NCI-H748 (cell line): ENCODE measurements at regions not wholly inside any gene's neighbourhood (a gene's known extent, or its start where the extent isn't known, plus 50 kb on each side); places are given as distances from the start of the nearest gene placed in this dataset.

ENCODE experiments used
- DNase-seq: peaks from one replicate; lab custom pipeline; 2025; ENCODE audit not compliant: unreplicated experiment; lab: John Stamatoyannopoulos, UW

DNA sequence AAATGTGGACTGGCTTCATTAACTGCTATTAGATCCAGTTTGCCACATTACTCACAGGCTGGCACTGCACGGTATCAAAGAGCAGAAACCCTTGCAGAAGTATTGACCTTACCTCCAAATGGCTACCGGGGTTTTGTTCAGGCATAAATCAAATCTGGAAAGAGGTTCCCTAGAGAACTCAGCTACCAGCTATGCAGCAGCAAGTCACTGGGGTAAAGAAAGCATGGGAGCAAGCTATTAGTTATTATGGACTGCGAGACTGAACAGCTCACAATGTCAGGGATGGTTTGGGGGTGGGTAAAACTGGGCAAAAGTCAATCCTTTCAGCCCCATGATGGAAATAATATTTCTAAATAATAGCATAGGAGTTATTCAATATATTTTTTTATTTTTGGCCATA lies 128.1 kb downstream of the FANCF start:
- no peak for DNase-seq

- DNase-seq, result peak; percentile 47
Measured at GRCh38 chr11:22491555-22492225, 133.9 kb downstream of the FANCF start.

DNA sequence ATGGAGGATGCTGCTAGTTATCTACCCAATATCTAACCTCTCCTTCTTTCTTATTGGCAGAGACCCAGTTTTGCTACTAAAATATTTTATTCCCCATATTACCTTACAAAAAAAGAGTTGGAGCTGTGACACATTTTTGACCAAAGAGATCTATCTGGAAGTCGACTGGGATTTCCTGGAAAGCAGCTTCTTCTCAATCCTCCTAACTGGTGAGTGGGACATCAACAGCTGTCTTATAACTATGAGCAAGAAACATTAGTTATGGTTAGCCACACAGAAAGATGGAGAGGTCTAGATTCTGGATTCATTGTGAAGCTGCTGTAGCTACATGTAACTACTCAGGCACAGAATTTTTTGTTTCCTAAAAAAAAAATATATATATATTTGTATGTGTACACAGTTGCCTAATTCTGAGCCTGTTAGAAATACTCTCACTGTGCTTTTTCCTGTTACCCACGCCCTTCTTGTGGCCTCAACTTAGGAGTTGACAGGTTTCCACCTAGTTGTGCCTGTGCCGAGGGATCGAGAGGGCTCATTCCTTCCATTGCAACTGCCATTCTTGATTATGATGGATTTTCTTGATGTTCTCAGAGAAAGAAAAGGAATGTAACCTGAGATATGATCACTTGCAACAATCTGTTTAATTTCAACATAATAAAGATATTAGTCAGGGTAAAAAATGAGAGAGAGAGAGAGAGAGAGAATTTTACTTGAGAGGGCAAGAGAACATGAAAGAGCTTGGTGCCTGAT lies 142.0 kb downstream of the SLC17A6 start:
- DNase-seq, result no peak

DNA sequence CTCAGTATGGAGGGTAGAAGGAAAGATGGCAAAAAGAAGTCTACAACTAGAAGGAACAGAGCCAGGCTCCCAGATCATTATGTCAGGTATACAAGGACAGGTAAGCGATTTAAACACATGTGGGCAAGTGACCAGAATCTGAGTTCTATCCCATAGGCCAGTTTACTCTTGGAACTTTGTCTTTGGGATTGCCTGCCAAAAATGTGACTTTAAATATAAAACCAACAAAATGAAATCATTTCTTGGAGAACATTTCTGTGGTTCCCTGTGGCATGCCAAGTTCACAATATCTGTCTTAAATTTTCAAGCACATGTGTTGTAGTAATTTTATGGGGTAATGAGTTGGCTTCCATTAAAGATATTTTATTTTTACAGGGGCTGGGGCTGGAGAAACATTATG lies 141.0 kb downstream of the SLC17A6 start:
- no peak for DNase-seq

GRCh38 chr11:22478169-22478568 lies 140.0 kb downstream of the SLC17A6 start:
- DNase-seq, result no peak

- no peak for DNase-seq
Measured at GRCh38 chr11:22477312-22477711, 139.1 kb downstream of the SLC17A6 start.

DNA sequence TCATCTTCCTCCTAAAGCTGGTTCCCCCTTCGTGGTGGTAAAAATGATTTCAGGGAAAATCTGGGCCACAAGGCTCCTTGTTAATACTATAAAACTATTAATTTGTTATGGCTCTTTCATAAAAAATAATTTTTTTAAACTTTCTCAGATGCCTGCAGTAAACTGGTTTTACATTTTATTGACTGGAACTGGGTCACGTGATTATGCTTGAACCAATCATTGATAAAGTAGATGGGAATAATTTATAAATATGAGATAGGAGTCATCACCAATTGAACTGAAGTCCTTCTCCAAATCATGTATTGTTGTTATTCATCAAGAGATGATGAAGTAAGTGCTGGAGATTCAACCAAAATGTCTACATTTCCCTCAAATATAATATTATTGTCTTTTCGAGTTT lies 138.4 kb downstream of the SLC17A6 start:
- no peak for DNase-seq

DNA sequence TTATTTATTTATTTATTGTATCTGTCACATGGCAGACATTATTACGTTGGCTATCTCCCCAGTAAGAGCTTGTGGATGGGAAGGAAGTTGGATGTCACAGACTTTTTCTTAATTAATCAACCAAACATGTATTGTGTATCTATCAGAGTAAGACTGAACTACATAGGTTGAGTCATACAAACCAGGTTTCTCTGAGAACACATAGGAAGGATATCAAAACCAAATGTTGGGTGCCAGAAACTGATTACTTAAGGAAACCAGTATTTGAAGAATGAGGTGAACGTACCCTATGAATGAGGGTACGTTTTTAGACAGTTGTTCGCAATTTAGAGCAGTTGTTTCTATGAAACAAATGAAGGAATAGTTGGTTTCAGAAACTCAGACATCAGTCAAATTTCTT lies 136.4 kb downstream of the SLC17A6 start:
- no peak for DNase-seq

GRCh38 chr11:22473586-22473985 lies 135.4 kb downstream of the SLC17A6 start:
- DNase-seq, result no peak

DNA sequence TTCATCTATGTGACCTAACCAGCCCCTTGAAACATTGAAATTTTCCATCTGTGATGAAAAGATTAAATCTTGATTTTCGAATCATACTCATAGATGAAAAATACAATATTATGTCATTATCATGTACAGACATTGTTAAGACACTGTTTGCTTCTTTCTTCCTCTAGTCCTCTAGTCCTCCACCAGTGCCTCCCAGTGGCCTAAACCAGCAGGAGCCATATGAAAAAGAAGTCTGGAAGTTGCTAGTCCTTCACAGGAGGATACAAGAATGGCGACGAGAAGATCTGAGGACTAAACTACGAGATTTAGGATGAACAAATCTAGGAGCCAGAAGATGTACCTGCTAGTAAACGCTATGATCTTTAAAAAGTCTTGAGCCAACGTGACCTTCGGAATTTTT lies 134.1 kb downstream of the SLC17A6 start:
- DNase-seq, result no peak

GRCh38 chr11:22471385-22471784 lies 133.2 kb downstream of the SLC17A6 start:
- DNase-seq, result no peak

DNA sequence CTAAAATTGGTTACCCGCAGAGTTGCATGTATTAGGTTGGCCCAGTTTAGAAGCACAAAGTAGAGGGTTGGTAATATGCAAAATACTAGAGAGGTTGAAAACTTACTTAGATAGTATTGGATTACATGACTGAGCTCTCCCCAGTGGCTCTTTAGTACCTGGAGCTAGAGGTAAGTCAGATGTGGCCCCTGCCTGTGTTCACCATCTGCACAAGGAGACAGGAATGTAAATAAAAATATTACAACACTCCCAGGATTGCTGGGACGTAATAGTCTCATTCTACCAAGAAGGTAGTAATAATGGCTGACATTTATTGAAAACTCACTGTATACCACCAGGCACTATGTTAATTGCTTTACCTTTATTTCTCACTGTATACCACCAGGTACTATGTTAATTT lies 129.6 kb downstream of the SLC17A6 start:
- DNase-seq, result no peak

GRCh38 chr11:22467248-22467647 lies 129.1 kb downstream of the SLC17A6 start:
- no peak for DNase-seq

DNA sequence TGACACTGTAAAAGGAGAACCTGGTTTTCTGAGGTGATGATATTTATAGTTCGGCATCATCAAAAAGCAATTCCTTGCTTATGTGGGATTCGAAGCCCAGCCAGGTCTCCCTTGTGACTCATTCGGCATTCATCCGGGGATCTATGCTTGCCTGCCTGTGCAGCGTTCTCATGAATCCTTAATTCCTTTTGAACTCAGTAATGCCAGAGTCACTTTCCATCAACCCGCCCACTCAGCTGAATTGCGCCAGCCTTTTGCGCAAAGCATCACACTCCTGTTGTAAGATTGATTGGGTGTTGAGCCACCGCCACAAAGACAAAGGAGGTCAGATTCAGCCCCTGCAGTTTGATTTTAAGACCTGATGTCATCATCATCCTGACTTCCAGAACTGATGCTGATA lies 128.6 kb downstream of the SLC17A6 start:
- no peak for DNase-seq

DNA sequence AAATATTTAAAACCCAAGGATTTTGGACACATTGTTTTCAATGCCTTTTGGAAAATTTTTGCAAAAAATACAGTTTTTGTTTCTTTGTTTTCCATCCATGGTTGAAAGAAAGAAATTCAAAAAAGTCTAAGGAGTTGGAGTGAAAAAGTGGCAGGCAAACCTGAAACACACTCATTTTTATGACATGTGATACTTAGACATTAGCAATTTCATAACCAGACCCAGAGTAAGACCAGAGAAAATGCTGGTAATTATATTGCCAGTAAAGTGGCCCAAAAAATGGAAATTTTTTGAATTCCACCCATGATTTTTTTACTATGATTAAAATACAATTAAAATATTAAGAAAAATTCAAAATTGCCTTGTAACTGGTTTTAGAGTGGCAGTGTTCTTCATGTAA lies 128.2 kb downstream of the SLC17A6 start:
- no peak for DNase-seq

DNA sequence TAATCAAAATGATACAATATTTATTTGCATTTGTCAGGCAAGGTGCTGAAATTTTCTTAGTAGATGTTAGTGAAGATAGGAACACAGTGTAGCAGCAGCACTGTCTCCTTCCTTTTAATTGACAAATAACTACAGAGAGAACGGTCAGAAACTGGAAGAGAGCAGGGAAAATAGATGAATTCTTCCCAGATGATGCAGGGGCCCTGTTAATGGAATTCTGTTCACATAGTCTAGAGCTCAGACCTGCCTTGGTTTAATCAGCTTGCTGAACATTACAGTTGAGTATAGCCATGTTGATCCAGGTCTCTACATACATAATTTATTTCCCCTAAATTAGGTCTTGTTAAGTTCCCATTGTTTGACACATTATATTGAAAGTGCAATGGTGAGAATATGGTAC lies 127.4 kb downstream of the SLC17A6 start:
- DNase-seq, result no peak

DNA sequence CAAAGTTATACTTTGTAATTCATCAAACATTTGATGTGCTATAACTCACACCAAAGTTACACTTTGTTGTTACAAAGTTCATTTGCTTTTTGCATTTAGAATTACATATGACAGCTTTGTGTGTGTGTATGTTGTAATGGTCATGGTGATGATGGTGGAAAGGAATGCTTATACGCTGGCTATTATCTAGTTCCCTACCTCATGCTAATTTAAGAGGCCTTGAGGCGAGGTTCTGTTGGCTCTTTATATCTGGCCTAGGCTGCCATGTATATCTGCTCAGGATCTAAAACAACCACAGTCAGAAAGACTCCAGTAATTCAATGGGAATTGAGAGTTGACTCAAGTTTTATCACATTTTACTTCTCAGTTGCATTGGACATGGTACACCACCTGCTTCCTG lies 123.4 kb downstream of the SLC17A6 start:
- DNase-seq, result no peak

DNA sequence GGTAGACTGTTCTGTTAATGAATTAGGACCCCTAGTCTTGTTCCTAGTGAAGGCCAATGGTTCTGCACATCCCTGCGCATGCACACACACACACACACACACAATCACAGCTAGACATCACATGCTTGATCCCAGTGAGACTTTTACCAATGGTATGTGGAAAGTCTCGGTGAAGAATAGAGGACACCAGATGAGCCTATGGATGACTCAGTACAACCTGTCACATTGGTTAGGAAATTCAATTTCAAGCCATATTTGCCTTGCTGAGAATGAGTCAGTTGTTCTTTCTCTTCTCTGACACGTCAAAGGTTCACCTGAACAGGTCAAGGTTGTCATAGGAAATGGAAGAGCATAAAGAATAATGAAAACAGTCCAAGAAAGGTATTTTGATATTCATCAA lies 122.0 kb downstream of the SLC17A6 start:
- no peak for DNase-seq

- no peak for DNase-seq
Measured at GRCh38 chr11:22459048-22459447, 120.9 kb downstream of the SLC17A6 start.

DNA sequence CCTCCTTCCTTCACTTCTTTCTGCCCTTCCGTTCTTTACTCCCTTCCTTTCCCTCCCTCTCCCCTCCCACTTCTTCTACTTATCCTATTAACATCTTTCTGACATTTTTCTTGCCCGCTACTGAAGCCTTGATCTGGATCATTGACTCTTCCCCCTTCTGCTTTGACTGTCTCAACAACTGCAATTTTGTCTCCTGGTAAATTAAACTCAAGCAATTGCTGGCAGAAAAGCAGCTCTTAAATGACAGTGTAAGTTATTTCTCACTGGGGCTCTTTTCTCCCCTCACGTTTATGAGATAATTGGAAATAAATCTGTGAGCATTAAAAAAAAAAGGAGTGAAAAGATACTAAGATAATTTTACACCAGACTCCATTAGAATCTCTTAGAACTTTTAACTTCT lies 120.0 kb downstream of the SLC17A6 start:
- no peak for DNase-seq

DNA sequence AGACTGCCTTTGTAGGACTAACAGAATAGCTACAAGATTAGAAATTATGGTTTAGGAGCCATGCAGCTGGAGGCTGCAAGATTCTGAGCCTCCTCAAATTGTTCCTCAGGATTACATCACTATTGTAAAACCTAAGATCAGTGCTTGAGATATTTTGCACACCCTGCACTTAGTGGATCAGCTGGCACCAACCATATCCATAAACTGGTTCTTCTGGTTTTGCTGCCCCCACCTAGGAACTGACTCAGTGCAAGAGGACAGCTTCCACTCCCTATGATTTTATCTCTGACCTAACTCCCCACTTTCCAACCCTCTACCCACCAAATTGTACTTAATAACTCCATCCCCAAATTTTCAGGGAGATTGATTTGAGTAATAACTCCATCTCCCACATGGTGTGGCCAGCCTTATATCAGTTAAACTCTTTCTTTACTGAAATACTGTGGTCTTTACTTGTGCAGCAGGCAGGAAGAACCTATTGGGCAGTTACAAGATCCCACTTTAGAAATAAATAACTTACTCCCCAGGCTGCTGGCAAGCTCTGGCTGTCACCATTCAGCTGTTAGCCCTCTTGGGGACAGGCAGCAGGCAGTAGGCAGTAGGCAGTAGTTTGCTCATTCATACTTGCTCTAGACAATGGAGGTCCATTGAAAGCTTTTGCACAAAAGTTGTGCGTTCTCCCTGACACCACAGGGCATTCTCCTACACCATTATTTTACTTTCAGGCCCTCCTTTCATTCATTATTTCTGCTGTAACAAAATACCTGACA lies 119.0 kb downstream of the SLC17A6 start:
- peak; percentile 9 for DNase-seq

DNA sequence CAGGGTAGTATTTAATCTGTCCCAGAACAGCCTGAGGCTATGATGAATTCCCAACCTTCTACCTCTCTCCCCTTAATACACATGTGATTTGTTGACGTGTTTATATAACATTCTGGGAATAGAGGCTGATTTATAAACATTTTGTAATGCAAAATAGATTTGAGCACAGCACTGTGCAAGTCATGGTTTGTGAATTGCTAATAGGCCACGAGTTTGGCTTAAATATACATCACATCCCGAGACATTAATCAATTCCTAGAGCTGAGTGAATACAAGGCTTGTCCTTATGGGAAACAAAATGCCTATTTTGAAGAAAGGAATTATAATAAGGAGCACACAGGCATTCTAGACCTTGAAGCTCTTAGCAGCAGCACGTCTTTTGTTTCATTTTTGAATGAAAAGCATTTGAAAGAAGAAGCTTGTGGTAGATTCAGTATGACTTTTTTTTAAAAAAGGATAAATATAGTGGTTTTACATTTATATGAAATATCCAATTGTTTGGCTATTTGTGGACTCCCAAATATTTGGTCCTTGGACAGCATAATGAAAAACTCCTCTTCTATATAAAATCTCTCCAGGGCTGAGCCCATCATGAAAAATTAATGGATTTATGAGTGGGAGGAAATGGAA lies 116.4 kb downstream of the SLC17A6 start:
- DNase-seq, result no peak
